NCI-H1105 (cell line): ENCODE measurements at regions not wholly inside any gene's neighbourhood (a gene's known extent, or its start where the extent isn't known, plus 50 kb on each side); places are given as distances from the start of the nearest gene placed in this dataset.

Source experiments
- DNase-seq: peaks from one replicate; lab custom pipeline; 2025; lab: John Stamatoyannopoulos, UW

DNA sequence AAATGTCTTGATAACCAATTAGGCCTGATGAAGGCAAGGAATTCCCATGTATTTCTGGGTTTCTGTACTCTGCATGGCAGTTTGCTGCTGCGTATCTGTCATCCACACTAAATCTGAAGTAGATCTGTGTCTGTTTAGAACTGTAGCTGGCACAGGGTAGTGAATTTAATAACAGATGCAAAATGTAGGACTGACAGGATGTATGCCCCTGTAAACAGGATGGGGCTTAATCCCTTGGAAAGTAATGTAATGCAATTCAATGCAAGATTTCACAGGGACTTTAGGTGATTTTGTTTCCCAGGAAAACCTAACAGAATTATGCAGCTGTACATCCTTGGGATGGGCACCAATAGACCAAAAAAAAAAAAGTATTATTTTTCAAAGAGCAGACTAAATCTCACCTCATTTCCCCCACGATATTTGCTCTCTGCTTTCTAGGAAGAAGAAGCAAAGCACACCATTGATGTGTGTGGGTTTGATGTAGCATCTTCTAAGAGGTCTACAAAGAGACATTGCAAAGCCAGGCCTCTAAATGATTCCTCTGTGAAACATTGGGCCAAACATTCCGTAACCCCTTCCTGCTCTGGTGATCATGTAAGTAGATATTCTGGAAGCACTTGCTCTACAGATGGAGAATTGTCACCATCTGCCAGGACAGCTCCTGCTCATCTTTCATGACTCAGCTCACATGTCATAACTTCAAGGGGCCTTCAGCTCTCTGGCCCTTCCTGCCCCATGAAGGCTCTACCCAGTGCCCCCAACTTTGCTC is 464.3 kb upstream of the RGMA start:
- DNase-seq: no peak

DNA sequence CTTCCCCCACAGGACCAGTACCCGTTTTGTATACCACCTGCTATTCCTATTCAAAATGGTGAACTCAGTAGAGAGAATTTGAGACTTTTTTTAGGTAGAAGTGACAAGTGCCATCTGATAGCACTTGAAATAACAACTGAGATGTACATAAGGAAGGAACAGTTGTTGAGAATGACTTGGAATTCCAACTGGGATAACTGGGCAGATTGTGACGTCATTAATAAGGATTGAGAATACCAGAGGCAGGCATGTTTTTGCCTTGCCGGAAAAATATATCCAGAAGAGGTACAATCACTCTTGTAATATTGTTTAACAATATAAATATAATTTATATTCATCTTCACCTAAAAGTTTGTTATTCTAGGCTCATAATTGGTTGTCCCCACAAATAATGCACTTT is 454.1 kb upstream of the RGMA start:
- no peak for DNase-seq

DNA sequence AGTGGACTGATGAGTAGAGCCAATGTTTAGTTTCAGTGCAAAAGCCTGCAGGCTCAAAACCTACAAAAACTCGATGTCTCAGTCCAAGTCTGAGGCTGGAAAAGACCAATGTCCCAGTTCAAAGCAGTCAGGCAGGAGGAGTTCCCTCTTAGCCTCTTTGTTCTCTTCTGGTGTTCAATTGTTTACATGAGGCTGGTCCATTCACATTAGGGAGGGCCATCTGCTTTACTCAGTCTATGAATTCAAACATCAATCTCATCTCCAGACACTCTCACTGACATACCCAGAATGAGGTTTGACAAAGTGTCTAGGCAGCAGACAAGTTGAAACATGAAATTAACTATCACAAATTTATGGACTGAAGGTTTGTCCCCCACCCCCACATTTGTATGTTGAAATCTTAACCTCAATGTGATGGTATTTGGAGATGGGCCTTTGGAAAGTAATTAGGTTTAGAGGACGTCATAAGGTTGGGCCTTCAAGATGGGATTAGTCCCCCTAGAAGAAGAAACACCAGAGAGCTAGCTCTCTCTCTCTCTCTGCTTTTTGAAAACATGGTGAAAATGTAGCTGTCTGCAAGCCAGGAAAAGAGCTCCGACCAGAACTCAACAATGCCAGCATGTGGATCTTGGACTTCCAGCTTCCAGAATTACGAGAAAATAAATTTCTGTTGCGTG is 438.5 kb upstream of the RGMA start:
- no peak for DNase-seq

DNA sequence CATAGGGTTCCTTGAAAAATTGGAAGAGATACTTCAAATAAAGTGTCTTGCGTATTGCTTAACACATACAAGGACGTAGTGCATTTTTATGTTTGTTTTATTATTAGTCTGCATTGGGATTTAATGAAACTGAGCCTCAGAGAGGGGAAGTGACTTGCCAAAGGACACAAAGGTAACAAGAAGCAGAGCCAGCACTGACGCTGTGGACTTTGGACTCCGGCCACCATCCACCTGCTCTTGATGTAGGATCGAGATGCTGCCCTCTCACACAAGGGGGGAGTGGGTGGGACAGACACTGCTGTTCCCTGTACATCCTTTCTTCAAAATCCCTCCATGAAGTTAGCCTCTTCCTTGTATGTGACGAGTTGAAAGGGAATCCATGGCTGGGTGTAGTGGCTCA is 435.4 kb upstream of the RGMA start:
- no peak for DNase-seq

DNA sequence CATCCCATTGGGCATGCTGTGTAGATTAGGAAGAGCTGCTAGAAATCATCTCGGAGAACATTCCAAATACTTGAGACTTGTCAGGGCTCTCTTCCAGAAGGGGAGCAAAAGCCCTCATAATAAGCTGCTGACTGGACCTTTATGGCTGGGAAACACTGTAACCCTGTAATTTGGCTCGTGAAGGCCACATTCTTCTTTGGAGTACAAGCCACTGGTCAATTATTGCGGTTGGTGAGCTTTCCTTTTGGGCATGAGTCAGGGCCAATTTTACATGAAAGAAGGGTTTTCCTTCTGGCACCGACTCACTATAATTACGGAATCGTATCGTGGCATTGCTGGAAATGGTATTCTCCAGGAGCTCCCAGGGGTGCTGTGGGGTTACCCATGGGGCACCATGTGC is 434.5 kb upstream of the RGMA start:
- DNase-seq: no peak

DNA sequence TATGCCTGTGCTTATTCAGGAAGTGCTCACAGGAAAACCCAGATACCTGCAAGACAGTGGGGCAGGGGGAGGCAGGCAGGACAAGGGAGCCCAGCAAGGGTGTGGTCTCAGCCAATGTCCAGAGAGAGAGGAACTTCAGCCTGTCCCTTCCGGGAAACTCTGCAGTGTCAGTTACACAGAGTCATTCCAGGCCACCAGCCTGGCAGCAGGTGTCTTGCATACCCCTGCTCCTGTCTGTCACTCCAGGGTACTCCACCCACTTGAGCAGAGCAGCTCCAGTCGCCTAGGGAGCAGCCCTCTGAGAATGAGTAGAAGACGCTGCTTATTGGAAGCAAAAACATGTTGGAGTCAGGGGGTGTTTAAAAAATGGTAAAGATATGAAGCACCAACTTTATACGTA is 431.2 kb upstream of the RGMA start:
- DNase-seq: no peak

DNA sequence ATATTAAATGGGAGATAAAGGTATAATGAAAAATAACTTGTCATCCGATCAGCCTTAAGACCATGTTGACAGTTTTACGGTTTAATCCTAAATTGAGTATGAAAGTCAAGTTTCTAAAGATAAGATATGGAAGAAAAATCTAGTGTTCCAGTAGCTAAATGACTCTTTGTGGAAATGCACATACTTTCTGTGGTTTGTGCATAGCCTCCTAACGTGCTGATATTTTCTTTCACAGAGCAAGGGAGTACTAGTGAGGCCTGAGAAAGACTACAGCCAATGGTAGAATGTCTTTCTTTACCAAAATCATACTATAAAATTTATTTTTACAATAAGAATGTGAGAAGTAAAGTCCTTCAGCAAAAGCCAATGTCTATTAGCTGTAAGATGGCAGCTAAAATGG is 430.6 kb upstream of the RGMA start:
- no peak for DNase-seq

DNA sequence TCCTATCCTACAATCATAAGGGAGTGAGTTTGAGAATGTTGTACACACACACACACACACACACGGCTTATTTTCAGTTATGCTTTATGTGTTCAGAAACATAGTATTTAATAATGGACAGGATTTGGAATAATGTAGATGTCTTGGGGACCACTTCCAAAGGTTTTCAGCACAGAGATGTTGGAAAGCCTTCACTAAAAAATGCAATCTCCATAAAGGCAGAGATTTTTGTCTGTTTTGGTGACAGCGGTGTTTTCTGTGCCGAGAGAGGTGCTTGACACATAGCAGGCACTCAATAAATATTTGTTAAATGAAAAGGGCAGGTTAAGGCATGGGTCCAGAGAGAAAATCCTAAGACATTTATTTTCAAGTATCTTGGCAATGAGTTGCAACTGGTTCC is 428.2 kb upstream of the RGMA start:
- DNase-seq: no peak

DNA sequence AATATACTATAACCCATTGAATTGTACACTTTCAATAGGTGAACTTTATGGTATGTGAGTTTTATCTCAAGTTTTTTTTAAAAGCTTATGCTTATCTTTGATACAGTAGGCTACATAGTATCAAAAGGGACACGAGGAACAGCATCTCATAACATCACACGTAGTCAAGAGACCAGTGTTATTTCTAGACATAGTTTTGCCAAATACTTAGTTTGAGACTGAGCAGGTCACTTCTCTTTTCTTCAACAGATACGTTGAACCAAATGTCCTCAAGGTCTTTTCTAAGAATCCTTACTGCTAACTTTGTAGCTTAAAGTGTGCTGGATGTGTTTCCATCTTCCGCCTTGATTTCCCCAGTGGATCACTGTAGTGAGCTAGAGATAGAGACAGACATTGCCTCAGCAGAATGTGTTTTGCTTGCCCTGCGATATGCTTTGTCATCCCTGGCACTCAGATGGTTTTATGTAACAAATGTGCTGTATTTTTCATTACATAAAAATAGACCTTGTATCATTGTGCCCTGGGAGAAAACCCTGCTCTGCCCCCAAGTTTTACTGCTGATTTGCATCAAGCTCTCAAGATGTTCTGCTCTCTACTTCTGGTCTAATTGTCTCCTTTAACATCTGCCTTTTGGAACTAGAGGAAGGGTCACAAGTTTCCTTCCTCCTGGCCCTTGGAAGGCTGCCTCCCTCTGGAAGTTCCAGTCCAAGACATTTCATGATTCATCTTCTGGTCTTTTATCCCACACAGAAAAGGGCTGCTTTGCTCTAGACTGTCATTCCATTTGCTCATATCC is 426.4 kb upstream of the RGMA start:
- no peak for DNase-seq

DNA sequence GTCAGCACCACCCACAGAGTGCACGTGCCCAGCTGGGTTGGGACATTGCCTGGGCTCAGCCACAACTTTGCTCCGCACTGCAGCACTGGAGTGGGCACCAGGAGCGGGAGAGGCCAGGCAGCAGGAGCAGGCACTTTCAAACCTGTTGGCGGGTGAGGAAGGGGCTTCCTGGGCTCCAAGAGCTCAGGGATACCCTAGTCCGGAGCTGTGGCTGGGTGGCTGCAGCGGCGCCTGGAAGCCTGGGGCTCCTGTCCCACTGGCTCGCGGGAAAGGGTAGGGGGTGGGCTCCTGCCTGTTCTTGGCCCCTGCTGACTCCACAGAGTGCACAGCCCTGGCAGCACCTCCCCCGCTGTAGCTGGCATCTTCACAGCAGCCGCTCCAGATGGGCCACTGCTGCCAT is 417.6 kb upstream of the RGMA start:
- no peak for DNase-seq

DNA sequence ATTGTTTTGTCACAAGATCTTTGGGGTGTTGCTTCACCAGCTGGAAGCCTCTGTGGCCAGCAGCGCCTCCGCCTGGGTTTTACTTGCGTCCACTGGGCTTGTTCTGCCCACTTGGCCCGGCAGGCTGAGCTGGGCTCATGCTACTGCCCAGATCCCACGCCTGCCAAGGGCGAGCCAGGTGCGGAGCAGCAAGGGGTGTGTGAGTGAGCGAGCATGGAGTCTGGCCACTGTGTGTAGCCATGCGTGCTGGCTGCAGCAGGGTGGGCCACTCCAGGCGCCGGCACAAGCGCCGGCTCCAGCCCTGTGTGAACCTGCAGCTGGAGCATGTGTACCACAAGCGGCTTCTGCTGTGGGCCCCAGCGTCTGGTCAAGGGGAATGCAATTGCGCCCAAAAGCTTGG is 416.5 kb upstream of the RGMA start:
- no peak for DNase-seq

DNA sequence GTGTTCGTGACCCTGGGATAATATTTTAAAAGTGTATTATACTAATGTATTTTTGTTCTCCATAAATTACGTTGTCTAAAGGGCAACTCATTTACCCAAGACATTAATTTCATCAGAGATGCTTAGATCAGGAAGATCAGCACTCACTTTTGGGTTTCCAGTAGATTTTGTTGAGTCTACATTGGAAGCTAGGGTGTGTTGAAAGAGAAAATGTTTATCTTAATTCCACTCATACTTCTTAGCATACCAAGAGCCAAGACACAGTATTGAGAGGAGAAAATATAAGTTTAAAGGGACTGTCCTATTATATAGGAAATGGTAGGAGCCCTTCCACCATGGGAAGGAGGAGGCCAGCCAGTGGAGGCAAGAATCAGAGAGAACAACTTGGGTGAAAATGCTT is 412.9 kb upstream of the RGMA start:
- no peak for DNase-seq

DNA sequence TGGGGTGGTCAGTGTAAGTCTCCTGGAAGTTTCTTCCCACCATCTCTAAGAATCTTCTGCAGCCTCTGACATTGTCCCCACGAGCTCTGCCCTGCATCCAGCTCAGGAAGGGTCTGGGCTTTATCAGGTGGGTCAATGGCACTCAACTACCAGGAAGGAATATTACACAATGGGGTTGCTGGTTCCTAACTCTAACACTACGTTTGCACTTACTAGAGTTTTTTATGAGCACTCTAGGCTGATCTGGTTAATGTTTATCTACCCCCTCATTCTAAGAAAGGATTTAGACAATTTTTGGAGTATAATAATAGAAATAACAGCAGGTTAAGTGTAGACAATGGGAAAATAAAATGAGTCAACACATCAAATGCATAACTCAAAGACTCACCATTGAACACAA is 411.1 kb upstream of the RGMA start:
- no peak for DNase-seq

DNA sequence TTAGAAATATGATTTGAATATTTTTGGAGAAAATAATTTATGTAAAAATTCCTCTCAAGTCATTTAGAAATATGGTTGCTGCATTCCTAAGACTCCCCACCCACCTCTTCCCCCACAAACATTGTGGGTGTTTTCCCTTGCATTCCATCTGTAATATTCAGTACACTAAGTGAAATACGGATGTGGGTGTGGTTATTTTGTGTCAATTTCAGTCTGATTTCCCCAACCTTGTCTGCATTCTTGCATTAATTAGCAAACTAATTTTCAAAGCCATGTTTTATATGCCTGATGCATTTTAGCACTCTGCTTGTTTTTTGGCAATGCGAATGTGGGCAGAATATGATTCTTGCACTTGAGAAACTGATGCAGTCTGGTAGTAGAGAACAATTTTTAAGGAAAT is 408.3 kb upstream of the RGMA start:
- no peak for DNase-seq

DNA sequence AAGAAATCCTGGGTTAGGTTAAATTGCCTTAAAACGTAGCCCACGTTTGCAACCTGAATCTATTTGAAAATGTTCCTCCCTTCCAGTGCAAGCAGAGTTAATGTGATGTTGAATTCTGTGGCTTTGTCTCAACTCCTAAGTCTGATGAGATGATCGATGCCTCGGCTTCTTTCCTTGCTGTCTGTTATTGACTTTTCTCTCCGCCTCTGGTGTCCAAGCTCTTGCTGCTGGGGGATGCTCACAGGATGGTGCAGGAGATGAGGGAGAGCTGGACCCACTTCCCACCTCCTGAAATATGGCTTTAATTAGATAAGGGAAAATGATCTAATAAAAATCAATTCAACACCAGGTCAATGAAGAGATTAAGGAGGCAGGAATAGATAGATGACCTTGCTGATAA is 407.9 kb upstream of the RGMA start:
- no peak for DNase-seq

DNA sequence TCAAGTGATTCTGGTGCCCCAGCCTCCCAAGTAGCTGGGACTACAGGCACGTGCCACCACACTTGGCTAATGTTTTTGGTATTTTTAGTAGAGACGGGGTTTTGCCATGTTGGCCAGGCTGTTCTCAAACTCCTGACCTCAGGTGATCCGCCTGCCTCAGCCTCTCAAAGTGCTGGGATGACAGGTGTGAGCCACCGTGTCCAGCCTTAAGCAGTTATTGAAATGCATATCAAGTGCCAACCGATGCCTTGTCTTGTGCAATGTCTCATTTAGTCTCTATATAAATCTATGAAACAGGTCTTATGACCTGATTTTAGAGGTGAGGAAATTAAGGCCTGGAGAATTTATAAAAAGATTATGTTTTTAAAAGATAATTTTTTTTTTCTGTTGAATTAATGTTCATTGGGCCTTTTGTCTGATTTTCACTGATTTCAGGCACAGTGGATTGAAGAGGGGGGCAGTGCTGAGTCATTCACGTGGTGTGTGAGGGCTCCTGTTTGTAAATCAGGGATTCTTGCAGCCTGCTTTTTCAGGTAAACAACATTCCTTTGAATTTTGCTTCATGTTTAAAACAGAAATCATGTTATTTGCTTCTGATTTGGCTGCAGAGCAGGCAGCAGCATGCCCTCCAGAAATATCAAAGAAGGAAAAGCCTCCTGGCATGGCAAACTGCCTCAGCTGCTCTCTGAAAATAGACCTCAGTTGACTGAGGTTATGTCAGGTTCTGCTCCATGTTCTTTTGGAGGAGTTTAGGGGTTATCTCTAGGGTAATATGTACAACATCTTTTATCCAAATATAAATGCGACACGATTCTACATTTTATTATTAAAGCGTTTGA is 407.0 kb upstream of the RGMA start:
- DNase-seq: no peak

DNA sequence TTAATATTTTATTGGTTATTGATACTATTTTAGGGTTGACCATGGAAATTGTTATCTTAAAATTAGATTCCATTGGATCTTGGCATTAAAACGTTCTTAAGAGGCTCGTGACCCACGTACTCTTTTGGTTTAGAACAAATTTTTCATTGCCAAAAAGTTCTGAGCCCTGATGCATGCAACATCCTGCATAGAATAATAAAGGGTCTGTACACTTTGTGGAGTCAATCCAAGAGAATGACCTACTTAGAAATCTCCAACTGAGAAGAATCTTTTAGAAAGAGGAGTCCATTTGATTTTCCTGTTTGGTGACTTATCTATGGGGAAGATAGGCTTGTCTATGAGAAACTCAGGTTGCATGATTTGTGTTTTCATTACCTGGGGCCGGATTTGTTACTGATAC is 404.2 kb upstream of the RGMA start:
- DNase-seq: no peak

DNA sequence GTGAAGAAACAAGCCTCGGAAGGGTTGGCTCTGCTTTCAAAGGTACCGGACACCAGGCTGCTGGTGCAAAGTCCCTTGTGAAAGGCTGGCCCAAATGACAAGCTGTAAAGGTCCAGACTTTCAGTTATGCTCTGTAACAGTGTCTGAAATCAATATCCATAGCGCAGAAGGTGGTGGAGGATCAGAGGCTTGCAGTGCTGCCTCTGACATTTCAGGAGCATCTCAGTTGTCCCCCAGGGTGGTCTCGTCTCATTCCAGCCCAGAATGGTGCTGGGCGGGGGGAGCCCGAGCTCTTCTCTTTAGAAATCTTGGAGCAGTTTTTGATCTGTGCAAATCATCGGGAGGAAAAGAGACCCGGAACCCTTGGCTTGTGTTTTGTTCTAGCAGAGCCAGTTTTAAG is 402.3 kb upstream of the RGMA start:
- DNase-seq: no peak

DNA sequence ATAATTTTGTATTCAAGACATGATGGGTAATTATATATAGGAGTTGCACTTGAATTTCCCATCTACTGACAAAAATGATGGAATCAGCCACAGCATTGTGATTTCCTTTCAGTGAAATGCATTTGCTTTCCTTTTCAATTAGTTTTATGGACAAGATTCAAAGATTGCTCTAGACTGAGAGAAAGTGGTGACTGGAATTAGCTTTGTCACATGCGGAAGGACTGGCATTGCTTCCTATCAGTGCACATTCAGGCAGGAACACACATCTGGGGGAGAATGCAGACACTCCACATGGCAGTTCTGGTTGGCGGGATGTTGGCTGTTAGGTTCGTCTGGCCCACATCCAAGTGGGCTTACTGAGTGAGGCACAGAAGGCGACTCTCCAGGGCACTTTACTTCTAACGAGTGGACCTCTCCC is 399.3 kb upstream of the RGMA start:
- DNase-seq: no peak

DNA sequence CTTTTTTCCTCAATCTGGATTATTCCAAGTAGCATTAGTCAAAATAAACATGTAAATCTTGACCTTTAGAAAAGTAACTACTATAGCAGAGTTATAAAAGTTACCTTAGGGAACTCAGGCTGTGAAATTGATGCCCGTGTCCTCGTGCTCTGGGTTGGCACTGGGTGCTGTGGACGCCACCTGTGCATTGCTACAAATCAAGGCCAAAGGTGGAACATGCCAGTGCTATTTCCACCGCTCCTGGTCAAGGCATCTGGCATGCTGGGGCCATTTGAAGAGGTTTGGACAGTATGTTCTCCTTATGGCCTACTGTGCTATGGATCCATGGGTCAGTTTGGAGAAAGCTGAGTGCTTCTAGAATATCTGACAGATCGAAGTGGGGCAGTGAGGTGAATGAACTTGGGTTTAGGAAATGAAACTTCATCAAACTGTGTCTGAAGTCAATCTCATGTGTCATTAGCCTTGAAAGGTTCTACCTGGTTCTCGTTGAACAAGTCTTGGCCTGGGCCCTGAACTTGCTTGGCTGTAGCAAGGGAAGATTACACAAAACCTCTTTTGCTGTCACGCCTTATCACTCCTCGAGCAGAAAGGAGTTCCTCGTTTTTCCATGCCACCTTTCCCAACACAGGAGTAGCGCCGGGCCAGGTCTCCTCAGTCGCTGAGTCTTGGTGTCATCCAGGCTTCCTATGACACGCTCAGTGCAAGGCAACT is 397.6 kb upstream of the RGMA start:
- DNase-seq: no peak

DNA sequence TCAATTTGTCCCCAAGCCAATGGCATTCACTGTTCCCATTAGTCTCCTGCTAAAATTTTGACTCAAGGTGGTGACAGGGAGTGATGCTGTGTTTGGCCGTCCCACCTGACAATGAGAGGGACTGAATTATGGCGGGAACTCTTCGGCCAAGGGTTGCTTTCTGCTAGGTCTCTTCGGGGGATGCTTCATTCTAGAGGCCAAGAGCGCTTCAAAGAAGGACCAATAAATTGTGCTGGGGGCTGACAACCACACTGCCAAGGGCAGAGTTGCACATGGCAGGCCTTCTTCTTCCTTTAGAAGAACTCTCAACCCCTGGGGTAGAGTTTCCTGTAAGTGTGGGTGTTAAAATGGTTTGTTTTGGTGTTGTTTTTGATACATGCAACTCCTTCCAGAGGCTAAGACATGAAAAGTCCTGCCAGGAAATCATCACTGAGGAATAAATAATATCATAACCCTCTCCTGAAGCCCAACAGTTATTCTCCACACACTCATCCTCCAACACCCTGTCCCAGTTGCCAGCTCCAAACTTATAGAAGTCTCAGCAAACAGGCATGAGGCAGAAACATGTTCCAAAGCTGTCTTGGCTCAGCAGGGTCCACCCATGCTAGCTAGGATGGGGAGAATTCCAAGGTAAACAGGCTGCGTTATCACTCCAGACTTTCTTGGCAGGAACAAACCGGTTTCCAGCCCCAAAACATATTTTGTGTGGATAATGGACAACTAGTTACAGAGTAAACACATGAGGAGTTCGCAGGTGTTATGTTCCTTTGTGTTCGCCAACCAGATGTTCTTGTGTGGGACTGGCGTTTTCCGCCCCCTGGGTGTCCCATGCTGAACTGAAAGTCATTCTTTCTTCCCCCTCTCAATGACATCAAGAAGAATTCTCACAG is 396.7 kb upstream of the RGMA start:
- DNase-seq: no peak
